ENCODE measurements at regions not wholly inside any gene's neighbourhood (a gene's known extent, or its start where the extent isn't known, plus 50 kb on each side); places are given as distances from the start of the nearest gene placed in this dataset.

DNA sequence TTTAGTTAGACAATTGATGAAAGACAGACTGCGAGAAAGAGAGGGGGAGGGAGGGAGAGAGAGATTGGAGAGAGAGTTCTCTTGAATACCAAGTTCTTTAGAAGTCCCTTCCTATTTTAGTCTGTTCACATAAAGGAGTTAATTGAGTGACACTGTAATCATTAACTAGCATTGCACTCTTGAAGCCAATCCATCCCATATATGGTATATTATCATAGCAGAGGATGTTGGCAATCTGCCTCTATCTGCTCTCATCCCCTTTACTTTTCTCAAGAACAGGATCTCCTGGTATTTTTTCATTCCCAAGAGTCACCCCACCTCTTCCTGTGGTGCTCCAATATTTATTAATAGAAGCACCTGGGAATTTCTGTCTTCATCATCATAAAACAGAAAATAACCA is 959.6 kb upstream of the NDST4 start:
- TF ChIP-seq POLR2A (IDR thresholded peaks at IDR 0.05; ENCODE audit: low read depth, low read length) (no peak), TAF1 (IDR thresholded peaks at IDR 0.05; ENCODE audit: borderline replicate concordance, low read depth, low read length) (no peak), POLR2AphosphoS5 (IDR thresholded peaks at IDR 0.05; ENCODE audit: low read depth, low read length) (no peak)
